NOMO-1 (cell line): ENCODE measurements at regions not wholly inside any gene's neighbourhood (a gene's known extent, or its start where the extent isn't known, plus 50 kb on each side); places are given as distances from the start of the nearest gene placed in this dataset.
"Not testable (repeated sequence)": the region's sequence is repeated elsewhere in the genome, so short reads cannot be mapped to it uniquely, and the experiment has no call there.

ENCODE experiments used
- DNase-seq, 2 experiments: peaks; one replicate each; lab custom pipeline; 2025; ENCODE audit not compliant: unreplicated experiment in 2 of 2; lab: John Stamatoyannopoulos, UW

DNA sequence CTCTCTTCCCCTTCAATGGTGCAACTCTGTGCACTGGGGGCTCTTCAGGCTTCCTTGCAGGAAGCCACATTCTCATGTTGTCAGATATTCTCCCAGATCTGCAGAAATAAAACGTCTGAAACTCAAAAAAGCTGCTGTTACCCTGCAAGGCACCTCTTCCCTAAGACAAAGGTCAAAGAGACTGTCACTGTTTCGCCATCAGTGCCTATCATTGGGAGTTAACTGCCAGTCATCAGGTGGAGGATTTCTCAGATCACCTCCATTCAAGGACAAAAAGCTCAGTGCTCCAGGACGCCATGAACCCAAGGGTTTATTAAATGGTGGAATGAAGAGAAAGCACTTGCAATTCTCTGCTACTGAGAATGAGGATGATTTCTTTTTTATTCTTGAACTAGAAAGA is 144.6 kb upstream of the PALS2 start:
- DNase-seq: no peak

GRCh38 chr7:24432677-24433076 is 140.6 kb upstream of the PALS2 start:
- no peak for DNase-seq

- no peak for DNase-seq
Observed at GRCh38 chr7:24434972-24435371, 138.3 kb upstream of the PALS2 start.

- DNase-seq: no peak
Observed at GRCh38 chr7:24436131-24436920, 136.9 kb upstream of the PALS2 start.

GRCh38 chr7:24438232-24438631 is 135.0 kb upstream of the PALS2 start:
- DNase-seq: no peak

DNA sequence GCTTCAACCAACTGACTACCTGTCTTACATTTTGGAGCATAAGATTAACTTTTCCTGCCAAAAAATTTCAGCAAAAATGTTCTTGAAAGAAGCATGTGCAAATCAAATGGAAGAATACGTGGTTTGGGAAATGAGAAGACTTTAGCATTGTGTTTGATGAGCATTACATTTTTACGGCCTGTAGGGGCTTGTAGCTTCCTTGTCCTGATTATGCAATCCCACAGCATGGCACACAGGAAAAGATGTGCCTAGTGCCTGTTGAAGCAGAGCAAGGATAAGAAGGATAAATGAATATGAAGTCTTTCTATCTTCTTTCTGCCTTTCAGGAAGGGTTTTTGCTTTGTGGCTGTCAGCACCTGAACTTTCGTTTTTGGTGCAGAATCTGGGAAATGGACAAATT is 134.1 kb upstream of the PALS2 start:
- not testable (repeated sequence) for DNase-seq

DNA sequence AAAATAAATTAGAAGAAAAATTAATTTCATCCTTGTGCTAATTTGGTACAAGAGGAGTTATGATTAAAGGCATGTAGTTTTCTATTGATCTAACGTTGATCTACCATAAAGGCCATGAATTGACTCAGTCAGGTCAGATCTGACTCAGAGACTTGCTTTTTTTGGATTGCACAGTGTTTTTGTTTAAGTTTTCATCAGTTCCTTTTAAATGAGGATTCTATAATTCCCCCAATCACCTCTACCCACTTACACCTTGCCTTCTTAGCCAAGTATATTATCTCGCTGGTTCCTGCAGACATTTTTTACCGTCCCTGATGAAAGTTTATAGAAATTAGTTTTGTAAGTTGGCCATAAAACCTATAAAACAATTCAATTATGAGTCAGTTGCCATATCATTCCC is 132.4 kb upstream of the PALS2 start:
- no peak for DNase-seq

DNA sequence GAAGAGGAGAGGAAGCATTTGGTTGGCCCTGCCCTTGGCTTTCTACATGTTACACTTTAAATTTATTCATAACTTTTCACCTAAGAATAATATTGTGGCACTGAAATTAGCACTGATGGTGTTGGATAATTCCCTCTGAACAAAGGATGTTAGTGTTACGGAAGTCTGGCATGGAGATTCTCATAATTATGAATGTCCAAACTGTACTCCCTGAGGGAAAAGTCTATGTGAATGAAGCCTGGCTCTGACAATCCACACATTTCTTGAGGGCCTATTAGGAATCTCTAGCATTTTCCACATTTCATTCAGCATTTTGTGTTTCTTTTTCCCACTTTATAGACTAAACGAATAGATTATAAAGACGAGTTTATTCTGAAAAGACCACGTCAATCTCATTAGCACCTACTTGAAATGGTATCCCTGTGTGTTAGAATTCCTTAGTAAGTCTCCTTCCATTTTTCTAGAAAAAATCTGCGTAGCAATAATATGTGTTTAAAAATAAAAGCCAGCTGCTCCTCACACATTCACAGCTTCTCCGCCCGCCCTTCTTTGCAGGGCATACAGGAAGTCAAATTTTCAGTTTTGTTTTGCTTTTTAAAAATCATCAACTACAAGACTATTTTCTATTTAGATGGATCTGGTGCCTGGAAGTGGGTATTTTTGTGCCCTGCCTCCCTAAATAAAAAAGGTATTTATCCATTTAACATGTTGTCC is 131.8 kb upstream of the PALS2 start:
- DNase-seq: no peak

GRCh38 chr7:24442170-24442777 is 131.0 kb upstream of the PALS2 start:
- no peak for DNase-seq

DNA sequence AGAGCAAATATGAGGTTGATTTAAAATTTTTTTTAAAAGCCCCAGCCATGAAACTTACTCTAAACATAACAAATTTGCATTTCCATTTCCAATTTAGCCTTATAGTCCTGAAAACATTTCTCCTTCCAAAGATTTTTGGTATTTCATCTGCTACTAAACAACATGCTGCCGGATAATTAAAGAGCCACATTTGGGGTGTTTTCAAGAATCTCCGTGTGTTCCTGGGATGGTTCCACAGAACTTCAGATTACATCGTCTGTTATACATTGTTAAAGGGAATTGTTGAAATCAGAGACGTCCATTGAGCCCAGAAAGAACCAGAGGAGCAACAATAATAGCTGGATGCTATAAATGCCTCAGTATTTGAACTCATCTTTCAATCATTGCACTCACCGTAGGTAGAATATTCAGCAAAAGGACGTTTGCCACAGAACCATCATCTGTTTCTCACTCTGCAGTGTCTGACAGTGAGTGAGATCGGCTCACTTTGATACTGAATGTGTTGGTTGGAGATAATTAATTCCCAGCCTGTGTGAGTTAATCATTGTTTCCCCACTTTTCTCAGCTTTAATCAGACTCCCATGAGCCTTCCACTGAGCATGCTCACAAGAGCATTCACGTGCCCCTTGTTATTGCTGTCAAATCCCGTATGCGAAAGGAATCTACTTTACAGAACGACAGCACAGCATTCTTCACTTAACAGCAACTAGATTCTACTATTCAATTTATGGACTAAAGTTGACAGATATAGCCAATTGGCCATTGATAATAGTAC is 128.4 kb upstream of the PALS2 start:
- no peak for DNase-seq

GRCh38 chr7:24448038-24448437 is 125.2 kb upstream of the PALS2 start:
- DNase-seq: no peak

DNA sequence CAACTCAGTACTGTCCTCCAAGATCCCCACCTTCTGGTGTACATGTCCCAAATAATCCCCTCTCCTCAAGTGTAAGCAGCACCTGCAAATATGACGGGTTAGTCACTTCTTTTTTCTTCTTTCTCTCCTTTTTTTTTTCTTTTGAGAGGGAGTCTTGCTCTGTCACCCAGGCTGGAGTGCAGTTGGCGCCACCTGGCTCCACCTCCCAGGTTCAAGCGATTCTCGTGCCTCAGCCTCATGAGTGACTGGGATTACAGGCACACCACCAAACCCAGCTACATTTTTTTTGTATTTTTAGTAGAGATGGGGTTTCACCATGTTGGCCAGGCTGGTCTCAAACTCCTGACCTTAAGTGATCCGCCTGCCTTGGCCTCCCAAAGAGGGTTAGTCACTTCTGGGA is 123.8 kb upstream of the PALS2 start:
- DNase-seq: not testable (repeated sequence)

DNA sequence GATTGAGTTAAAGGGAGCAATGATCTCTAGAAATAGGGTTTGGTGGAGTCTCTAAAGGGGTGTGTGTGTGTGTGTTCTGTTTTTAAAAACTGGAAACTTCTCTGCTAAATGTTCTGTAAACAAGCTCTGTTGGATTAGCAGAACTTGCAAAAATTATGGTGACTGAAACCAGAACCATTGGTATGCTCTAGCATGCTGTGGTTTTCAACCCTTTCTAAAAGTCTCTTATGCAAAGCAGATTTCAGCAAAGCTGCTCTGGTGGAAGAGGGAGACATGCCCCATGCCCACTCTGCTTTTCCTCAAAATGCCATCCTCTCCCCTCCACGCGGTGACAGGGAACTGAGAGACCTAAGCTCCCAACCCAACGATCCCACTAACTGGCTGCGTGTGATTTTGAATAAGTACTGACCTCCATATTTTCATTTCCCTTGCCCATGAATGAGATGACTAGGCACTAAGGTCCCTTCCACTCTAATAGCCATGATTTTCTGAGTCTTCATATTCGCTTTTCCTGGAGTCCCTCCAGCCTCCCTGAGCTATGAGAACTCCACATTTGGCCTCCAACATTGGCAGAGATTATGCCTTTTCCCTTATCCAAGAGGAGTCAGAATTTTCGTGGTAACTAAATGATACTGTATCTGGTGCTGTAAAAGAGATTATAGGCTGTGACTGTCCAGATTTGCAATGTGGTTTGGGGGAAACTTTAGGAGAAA is 117.3 kb upstream of the PALS2 start:
- no peak for DNase-seq

GRCh38 chr7:24456526-24457218 is 116.6 kb upstream of the PALS2 start:
- DNase-seq: no peak

DNA sequence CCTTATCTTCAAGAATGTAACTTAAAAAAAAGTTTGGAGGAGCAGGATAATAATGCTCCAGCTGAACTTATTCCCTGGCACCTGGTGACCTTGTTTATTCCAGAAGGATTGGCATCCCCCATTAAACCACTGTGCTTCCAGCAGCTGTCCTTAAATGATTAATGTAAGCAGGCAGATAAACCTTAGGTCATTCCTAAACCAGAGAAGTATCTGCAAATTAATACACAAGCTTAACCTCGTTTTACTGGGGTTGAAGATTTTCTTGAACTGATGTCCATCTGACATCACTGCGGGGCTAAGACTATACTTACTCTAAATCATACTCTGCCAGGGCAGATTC is 116.1 kb upstream of the PALS2 start:
- no peak for DNase-seq

DNA sequence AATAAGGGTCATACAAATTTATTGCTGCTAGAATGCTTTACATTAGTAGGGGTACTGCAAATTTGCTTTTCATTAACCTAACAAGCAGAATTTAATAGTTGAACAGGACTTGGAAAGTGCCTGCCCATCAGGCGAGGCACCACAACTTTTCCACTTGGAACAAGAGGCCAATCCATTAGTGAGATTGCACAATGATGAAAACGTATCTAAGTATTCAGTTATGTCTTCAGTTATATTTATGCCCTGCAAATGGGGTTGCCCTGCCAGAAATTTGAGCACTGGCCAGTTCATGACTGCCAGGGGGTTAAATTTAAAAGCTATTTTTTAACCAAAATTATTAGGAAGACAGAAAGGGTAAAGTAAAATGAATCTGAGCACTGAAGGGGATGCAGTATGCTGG is 111.1 kb upstream of the PALS2 start:
- DNase-seq: no peak

DNA sequence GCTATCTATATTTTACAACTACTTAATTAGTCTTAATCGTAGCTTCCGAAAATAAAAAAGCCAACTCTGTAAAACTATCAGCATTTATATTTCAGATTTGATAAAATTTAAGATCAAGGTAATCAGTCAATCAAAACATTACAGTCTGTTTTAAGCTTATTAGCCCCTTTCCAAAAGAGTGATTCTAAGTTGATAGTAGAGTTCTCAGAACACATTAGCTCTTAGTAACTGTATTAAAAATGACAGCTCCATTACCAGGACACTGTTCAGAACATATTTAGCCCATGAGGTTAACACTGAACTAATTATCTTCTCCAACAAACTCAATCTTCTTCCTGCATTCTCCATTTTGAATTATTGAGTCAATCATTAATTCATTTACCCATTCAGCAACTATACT is 110.3 kb upstream of the PALS2 start:
- no peak for DNase-seq

DNA sequence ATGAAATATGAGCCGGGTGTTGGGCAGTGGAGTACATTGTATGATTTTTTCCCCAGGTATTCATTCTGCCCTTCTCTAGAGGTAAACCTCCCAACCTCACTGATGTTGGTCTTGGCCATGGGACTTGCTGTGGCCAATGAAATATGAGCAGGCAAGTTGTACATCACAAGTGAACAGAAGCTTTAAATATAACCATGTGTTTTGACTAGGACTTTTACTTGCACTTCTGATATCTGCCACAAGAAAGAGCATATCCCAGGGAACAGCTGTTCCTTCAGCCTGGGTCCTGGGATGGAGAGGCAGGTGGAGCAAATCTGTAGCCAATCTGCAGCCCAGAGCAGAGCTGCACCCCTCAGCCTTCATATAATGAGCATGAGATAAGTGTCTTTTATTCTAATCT is 109.8 kb upstream of the PALS2 start:
- DNase-seq: no peak

GRCh38 chr7:24464861-24465260 is 108.4 kb upstream of the PALS2 start:
- no peak for DNase-seq

- no peak for DNase-seq
Observed at GRCh38 chr7:24466168-24466768, 107.0 kb upstream of the PALS2 start.
